Astrocyte (in vitro differentiated cells and primary cell): ENCODE measurements at regions not wholly inside any gene's neighbourhood (a gene's known extent, or its start where the extent isn't known, plus 50 kb on each side); places are given as distances from the start of the nearest gene placed in this dataset.

Source experiments
- DNase-seq: peaks from one replicate; pipeline ENCODE4 v3.0.0-alpha.2; 2010; ENCODE audit warnings: low read depth
- FAIRE-seq: peaks from 2 replicates; lab custom pipeline; 2011; peaks lifted over from hg19 to GRCh38; lab: Jason Lieb, UNC
- H2AFZ ChIP-seq: 2 replicates; pipeline ENCODE4 v1.6.0; 2012; ENCODE audit warnings: low read depth, low read length, inconsistent platforms
- H3K27ac ChIP-seq: 2 replicates; pipeline ENCODE4 v1.5.1; 2011; ENCODE audit warnings: low read depth, low read length, inconsistent platforms
- H3K27me3 ChIP-seq: 2 replicates; pipeline ENCODE4 v1.6.0; 2011; ENCODE audit warnings: low read length, inconsistent platforms; ENCODE audit not compliant: insufficient read depth
- H3K36me3 ChIP-seq: 2 replicates; pipeline ENCODE4 v1.5.1; 2011; ENCODE audit warnings: low read length, inconsistent platforms; ENCODE audit not compliant: insufficient read depth
- H3K4me1 ChIP-seq: 2 replicates; pipeline ENCODE4 v1.5.1; 2011; ENCODE audit warnings: low read length, inconsistent platforms; ENCODE audit not compliant: insufficient read depth
- H3K4me2 ChIP-seq: 2 replicates; pipeline ENCODE4 v1.6.0; 2012; ENCODE audit warnings: low read length, inconsistent platforms
- H3K4me3 ChIP-seq: 2 replicates; pipeline ENCODE4 v1.5.1; 2011; ENCODE audit warnings: low read depth, mild to moderate bottlenecking, low read length, inconsistent platforms; ENCODE audit not compliant: insufficient read depth
- H3K79me2 ChIP-seq: 2 replicates; pipeline ENCODE4 v1.6.0; 2012; ENCODE audit warnings: mild to moderate bottlenecking, low read length, inconsistent platforms; ENCODE audit not compliant: insufficient read depth
- H3K9ac ChIP-seq: 2 replicates; pipeline ENCODE4 v1.6.0; 2012; ENCODE audit warnings: mild to moderate bottlenecking, low read length, inconsistent platforms
- H3K9me3 ChIP-seq: 2 replicates; pipeline ENCODE4 v1.5.1; 2012; ENCODE audit warnings: low read depth, mild to moderate bottlenecking, low read length, inconsistent platforms; ENCODE audit not compliant: insufficient read depth
- H4K20me1 ChIP-seq: 2 replicates; pipeline ENCODE4 v1.6.0; 2012; ENCODE audit warnings: low read length, inconsistent platforms; ENCODE audit not compliant: insufficient read depth
- H3K27ac Mint-ChIP-seq: one replicate; pipeline ENCODE4 v1.8.0; 2021; ENCODE audit warnings: mild to moderate bottlenecking, mixed read lengths; ENCODE audit not compliant: unreplicated experiment
- H3K27me3 Mint-ChIP-seq: one replicate; pipeline ENCODE4 v1.8.0; 2021; ENCODE audit warnings: low read depth, mixed read lengths; ENCODE audit not compliant: unreplicated experiment
- H3K36me3 Mint-ChIP-seq: one replicate; pipeline ENCODE4 v1.8.0; 2021; ENCODE audit warnings: low read depth, mixed read lengths; ENCODE audit not compliant: unreplicated experiment
- H3K4me1 Mint-ChIP-seq: one replicate; pipeline ENCODE4 v1.8.0; 2021; ENCODE audit warnings: low read depth, mixed read lengths; ENCODE audit not compliant: unreplicated experiment
- H3K4me3 Mint-ChIP-seq: one replicate; pipeline ENCODE4 v1.8.0; 2021; ENCODE audit warnings: mild to moderate bottlenecking, moderate library complexity, mixed read lengths; ENCODE audit not compliant: unreplicated experiment
- H3K9me3 Mint-ChIP-seq: one replicate; pipeline ENCODE4 v1.8.0; 2021; ENCODE audit warnings: mild to moderate bottlenecking, mixed read lengths; ENCODE audit not compliant: unreplicated experiment
- EZH2 ChIP-seq: IDR thresholded peaks from 2 replicates; pipeline ENCODE4 v1.6.1; 2012; ENCODE audit warnings: mild to moderate bottlenecking, low read length, inconsistent platforms; ENCODE audit not compliant: insufficient read depth
- TF ChIP-seq, protein P1 (sequence below): IDR thresholded peaks from 2 replicates; pipeline ENCODE4 v1.5.1; 2011; ENCODE audit warnings: low read depth, mild to moderate bottlenecking, inconsistent platforms, low read length, moderate library complexity; ENCODE audit not compliant: insufficient read depth

DNA sequence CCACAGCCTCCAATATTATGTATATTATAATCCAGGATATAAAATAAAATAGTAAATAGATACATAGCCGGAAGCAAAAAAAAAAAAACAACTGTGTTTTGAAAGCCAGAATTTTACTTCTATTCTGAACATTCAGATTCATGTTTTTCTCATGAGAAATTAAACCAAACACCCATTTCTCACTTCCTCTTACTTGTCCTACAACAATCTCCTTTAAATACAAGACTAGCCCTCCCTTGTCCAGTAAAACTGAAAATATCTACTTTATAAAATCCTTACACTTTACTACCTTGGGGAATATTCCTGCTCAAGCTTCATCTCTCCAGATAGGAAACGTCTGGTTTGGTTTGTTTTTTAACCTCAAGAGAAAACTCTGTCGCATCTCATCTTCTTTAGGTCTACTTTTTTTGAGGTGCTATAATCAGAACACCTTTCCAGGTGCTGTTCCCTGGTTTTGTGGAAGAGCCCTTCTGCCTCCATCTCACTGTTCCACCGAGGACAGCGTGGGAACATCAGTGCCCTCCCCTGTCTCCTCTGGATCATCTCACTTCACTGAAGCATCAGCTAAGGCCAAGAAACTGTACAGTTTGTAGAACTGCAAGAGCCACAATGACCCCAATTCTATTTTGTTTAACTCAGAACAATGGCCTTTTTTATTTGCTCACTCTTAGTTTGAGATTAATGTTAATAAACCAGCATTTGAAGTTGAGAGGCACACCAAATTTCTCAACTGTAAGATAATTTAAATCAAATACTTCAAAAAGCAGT lies 82.0 kb upstream of the ARHGAP32 start:
- no peaks in the 10 kb centered on the region for H3K27me3 Mint-ChIP-seq
- Histone ChIP-seq H3K27ac (no peak overlapping the region), H3K36me3 (no peaks in the 10 kb centered on the region), H2AFZ (no peak overlapping the region), H3K4me3 (no peak overlapping the region), H3K9ac (no peak overlapping the region), H3K9me3 (no peaks in the 10 kb centered on the region), H3K27me3 (no peaks in the 10 kb centered on the region), H3K4me2 (no peak overlapping the region), H3K4me1 (peaks cover 3% of the 10 kb centered on the region), H4K20me1 (peaks cover 88% of the 10 kb centered on the region), H3K79me2 (peaks cover 95% of the 10 kb centered on the region)
- H3K27ac Mint-ChIP-seq: peak overlapping the region; percentile 16
- peaks cover 5% of the 10 kb centered on the region for H3K36me3 Mint-ChIP-seq
- DNase-seq: no peak
- no peaks in the 10 kb centered on the region for H3K9me3 Mint-ChIP-seq
- no peak overlapping the region for H3K4me3 Mint-ChIP-seq
- TF ChIP-seq EZH2: no peak
- TF ChIP-seq, protein P1, sequence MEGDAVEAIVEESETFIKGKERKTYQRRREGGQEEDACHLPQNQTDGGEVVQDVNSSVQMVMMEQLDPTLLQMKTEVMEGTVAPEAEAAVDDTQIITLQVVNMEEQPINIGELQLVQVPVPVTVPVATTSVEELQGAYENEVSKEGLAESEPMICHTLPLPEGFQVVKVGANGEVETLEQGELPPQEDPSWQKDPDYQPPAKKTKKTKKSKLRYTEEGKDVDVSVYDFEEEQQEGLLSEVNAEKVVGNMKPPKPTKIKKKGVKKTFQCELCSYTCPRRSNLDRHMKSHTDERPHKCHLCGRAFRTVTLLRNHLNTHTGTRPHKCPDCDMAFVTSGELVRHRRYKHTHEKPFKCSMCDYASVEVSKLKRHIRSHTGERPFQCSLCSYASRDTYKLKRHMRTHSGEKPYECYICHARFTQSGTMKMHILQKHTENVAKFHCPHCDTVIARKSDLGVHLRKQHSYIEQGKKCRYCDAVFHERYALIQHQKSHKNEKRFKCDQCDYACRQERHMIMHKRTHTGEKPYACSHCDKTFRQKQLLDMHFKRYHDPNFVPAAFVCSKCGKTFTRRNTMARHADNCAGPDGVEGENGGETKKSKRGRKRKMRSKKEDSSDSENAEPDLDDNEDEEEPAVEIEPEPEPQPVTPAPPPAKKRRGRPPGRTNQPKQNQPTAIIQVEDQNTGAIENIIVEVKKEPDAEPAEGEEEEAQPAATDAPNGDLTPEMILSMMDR: no peak
- FAIRE-seq: no peak
- H3K4me1 Mint-ChIP-seq: peaks cover 15% of the 10 kb centered on the region

DNA sequence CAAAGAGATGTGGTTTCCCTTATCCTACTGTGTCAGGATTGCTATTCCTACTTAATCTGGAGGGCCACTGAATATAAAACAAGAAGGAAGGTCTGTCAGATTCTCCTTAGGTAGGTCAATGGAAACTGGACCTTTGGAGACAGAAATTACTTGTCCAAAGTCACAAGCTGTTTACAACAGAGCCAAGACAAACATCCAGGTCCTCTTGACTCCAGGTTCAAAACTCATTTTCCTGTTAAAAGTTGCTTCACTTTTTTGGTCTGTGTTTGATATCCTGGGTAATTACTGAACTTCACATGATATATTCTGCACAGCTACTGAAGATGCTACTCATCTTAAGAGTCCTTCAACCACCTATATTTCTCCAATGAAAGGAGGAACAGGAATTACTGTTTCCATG lies 81.2 kb upstream of the ARHGAP32 start:
- Mint-ChIP-seq H3K4me3 (no peak overlapping the region), H3K9me3 (no peaks in the 10 kb centered on the region), H3K27me3 (no peaks in the 10 kb centered on the region), H3K4me1 (peaks cover 15% of the 10 kb centered on the region), H3K36me3 (peaks cover 5% of the 10 kb centered on the region), H3K27ac (no peak overlapping the region)
- DNase-seq (no peak), FAIRE-seq (no peak)
- H3K4me3 ChIP-seq: no peak overlapping the region
- peaks cover 97% of the 10 kb centered on the region for H3K79me2 ChIP-seq
- H4K20me1 ChIP-seq: peaks cover 92% of the 10 kb centered on the region
- H3K4me1 ChIP-seq: peaks cover 3% of the 10 kb centered on the region
- no peak overlapping the region for H3K27ac ChIP-seq
- H3K27me3 ChIP-seq: no peaks in the 10 kb centered on the region
- H2AFZ ChIP-seq: no peak overlapping the region
- H3K4me2 ChIP-seq: no peak overlapping the region
- no peak for TF ChIP-seq EZH2
- TF ChIP-seq, protein P1: no peak
- no peak overlapping the region for H3K9ac ChIP-seq
- H3K36me3 ChIP-seq: no peaks in the 10 kb centered on the region
- no peaks in the 10 kb centered on the region for H3K9me3 ChIP-seq

DNA sequence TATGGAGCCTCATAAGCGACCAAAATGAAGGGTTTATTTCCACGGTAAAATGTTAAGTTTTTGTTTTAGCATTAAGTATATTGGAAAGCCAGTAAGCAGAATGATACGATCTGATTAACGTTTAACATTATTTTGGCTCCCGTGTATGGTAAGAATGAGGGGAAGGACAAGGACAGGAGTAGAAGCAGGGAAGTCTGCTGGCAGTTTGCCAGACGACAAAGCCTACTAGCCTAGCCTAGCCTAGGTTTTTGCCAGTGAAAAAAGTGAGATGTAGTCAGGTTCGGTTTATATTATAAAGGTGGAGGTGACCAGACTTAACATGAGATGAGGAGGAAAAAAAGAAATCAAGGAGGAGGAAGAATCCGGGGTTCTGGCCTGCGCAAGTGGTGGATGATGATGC lies 78.9 kb upstream of the ARHGAP32 start:
- no peaks in the 10 kb centered on the region for H3K36me3 ChIP-seq
- H4K20me1 ChIP-seq: peaks cover 91% of the 10 kb centered on the region
- Mint-ChIP-seq H3K4me3 (no peak overlapping the region), H3K9me3 (no peaks in the 10 kb centered on the region), H3K4me1 (peaks cover 8% of the 10 kb centered on the region), H3K27ac (no peak overlapping the region), H3K36me3 (peaks cover 5% of the 10 kb centered on the region), H3K27me3 (no peaks in the 10 kb centered on the region)
- no peak overlapping the region for H3K4me2 ChIP-seq
- TF ChIP-seq, protein P1: no peak
- no peak for TF ChIP-seq EZH2
- H3K9me3 ChIP-seq: no peaks in the 10 kb centered on the region
- H3K4me1 ChIP-seq: no peaks in the 10 kb centered on the region
- H3K27ac ChIP-seq: no peak overlapping the region
- H3K27me3 ChIP-seq: no peaks in the 10 kb centered on the region
- H2AFZ ChIP-seq: no peak overlapping the region
- H3K79me2 ChIP-seq: peaks cover 97% of the 10 kb centered on the region
- FAIRE-seq: no peak
- no peak overlapping the region for H3K9ac ChIP-seq
- H3K4me3 ChIP-seq: no peak overlapping the region
- DNase-seq: no peak
